ENCODE measurements at regions not wholly inside any gene's neighbourhood (a gene's known extent, or its start where the extent isn't known, plus 50 kb on each side); places are given as distances from the start of the nearest gene placed in this dataset.
A peak's percentile ranks its signal among the peaks of the same experiment; 100 is the strongest.

GRCh38 chr4:153146961-153147360 is 57.3 kb upstream of the TRIM2 start:
- H3K9me3 ChIP-seq, result no peaks in the 10 kb centered on the region
- no peaks in the 10 kb centered on the region for H3K36me3 ChIP-seq
- no peak overlapping the region for H3K4me3 ChIP-seq (ENCODE audit: low read depth in 1 of 2, low read length in 1 of 2)
- TF ChIP-seq CTCF (IDR thresholded peaks at IDR 0.05), result no peak
- no peak overlapping the region for H3K27ac ChIP-seq
- peaks cover 9 to 10% of the 10 kb centered on the region in 2 experiments for H3K4me1 ChIP-seq (ENCODE audit: control insufficient read depth in 1 of 2, insufficient read depth in 1 of 2, low read depth in 1 of 2, low read length in 1 of 2)
- H3K27me3 ChIP-seq, result peaks cover 17% of the 10 kb centered on the region

- peaks cover 27 to 29% of the 10 kb centered on the region in 2 experiments for H3K4me1 ChIP-seq (ENCODE audit: control insufficient read depth in 1 of 2, insufficient read depth in 1 of 2, low read depth in 1 of 2, low read length in 1 of 2)
- H3K9me3 ChIP-seq, result no peaks in the 10 kb centered on the region
- H3K27me3 ChIP-seq, result peaks cover 35% of the 10 kb centered on the region
- no peak overlapping the region for H3K4me3 ChIP-seq (ENCODE audit: low read depth in 1 of 2, low read length in 1 of 2)
- TF ChIP-seq CTCF (IDR thresholded peaks at IDR 0.05), result no peak
- H3K27ac ChIP-seq, result no peak overlapping the region
- no peaks in the 10 kb centered on the region for H3K36me3 ChIP-seq
Measured at GRCh38 chr4:153148791-153149190, 55.5 kb upstream of the TRIM2 start.

GRCh38 chr4:153151535-153152455 is 52.4 kb upstream of the TRIM2 start:
- H3K27ac ChIP-seq, result peak overlapping the region; percentile 4
- H3K4me3 ChIP-seq (ENCODE audit: low read depth in 1 of 2, low read length in 1 of 2), result peak overlapping the region; percentile 64 to 71

GRCh38 chr4:153152501-153153338 is 51.5 kb upstream of the TRIM2 start:
- no peak for TF ChIP-seq CTCF (IDR thresholded peaks at IDR 0.05)
- H3K4me3 ChIP-seq (ENCODE audit: low read depth in 1 of 2, low read length in 1 of 2), result peak overlapping the region; percentile 64 to 71
- no peaks in the 10 kb centered on the region for H3K9me3 ChIP-seq
- H3K4me1 ChIP-seq (ENCODE audit: control insufficient read depth in 1 of 2, insufficient read depth in 1 of 2, low read depth in 1 of 2, low read length in 1 of 2), result peaks cover 31 to 32% of the 10 kb centered on the region in 2 experiments
- H3K27me3 ChIP-seq, result peaks cover 70% of the 10 kb centered on the region
- H3K36me3 ChIP-seq, result no peaks in the 10 kb centered on the region
- H3K27ac ChIP-seq, result no peak overlapping the region

More at GRCh38 chr4:153151535-153152455, 52.4 kb upstream of the TRIM2 start:
- Histone ChIP-seq H3K9me3 (no peaks in the 10 kb centered on the region), H3K27me3 (peaks cover 60% of the 10 kb centered on the region), H3K36me3 (no peaks in the 10 kb centered on the region), H3K4me1 (ENCODE audit: control insufficient read depth in 1 of 2, insufficient read depth in 1 of 2, low read depth in 1 of 2, low read length in 1 of 2) (peaks cover 31 to 32% of the 10 kb centered on the region in 2 experiments)
- TF ChIP-seq CTCF (IDR thresholded peaks at IDR 0.05), result no peak

- no peak for TF ChIP-seq CTCF (IDR thresholded peaks at IDR 0.05)
- Histone ChIP-seq H3K4me1 (ENCODE audit: control insufficient read depth in 1 of 2, insufficient read depth in 1 of 2, low read depth in 1 of 2, low read length in 1 of 2) (peaks cover 31 to 32% of the 10 kb centered on the region in 2 experiments), H3K4me3 (ENCODE audit: low read depth in 1 of 2, low read length in 1 of 2) (peak overlapping the region; percentile 64 to 71), H3K27ac (no peak overlapping the region), H3K27me3 (peaks cover 74% of the 10 kb centered on the region), H3K36me3 (no peaks in the 10 kb centered on the region), H3K9me3 (no peaks in the 10 kb centered on the region)
Measured at GRCh38 chr4:153153339-153153871, 50.8 kb upstream of the TRIM2 start.

Measured in neutrophil (primary cell).